Suprapubic skin (tissue), 3 donors: ENCODE measurements at regions not wholly inside any gene's neighbourhood (a gene's known extent, or its start where the extent isn't known, plus 50 kb on each side); places are given as distances from the start of the nearest gene placed in this dataset.
"Not testable (repeated sequence)": the region's sequence is repeated elsewhere in the genome, so short reads cannot be mapped to it uniquely, and the experiment has no call there.

ENCODE experiments used
- CTCF ChIP-seq, 2 donors: fragments of 200-600 bp in 1 of 2; fragments of 450-650 bp in 1 of 2; sonication (generic) in 1 of 2; IDR thresholded peaks; one replicate each; pipeline ENCODE4 v1.5.1; 2016 to 2019; ENCODE audit warnings: antibody characterized with exemption in 2 of 2, mild to moderate bottlenecking in 1 of 2, moderate library complexity in 1 of 2
- POLR2AphosphoS5 ChIP-seq, 3 donors: sonication (generic); formaldehyde crosslinking; IDR thresholded peaks; one replicate each; pipeline ENCODE4 v1.6.1; 2017; ENCODE audit warnings: antibody characterized with exemption in 3 of 3

- TF ChIP-seq POLR2AphosphoS5, CTCF (IDR thresholded peaks at IDR 0.05): not testable (repeated sequence)
Measured at GRCh38 chr17:47056687-47057086, 77.6 kb upstream of the RPRML start.
